Calu3 (cell line): ENCODE measurements at regions not wholly inside any gene's neighbourhood (a gene's known extent, or its start where the extent isn't known, plus 50 kb on each side); places are given as distances from the start of the nearest gene placed in this dataset.

Experiments
- BruUV-seq: library from RNA; stranded (reverse); fragments of 400-500 nt; replicated peaks from 2 replicates; lab custom pipeline; 2021; lab: Mats Ljungman, UMichigan
- CTCF ChIA-PET: fragments of 300-600 bp; sonication (Branson Sonifier 250); formaldehyde crosslinking; loops from one replicate; lab custom pipeline; 2022; ENCODE audit warnings: antibody characterized with exemption; lab: Charles Lee
- DNase-seq: peaks from one replicate; pipeline ENCODE4 v3.0.0; 2022
- H3K27ac Mint-ChIP-seq: one replicate; pipeline ENCODE4 v1.8.0; 2022; ENCODE audit warnings: mixed read lengths; ENCODE audit not compliant: unreplicated experiment
- H3K27me3 Mint-ChIP-seq: one replicate; pipeline ENCODE4 v1.8.0; 2022; ENCODE audit warnings: mixed read lengths; ENCODE audit not compliant: unreplicated experiment
- H3K36me3 Mint-ChIP-seq: one replicate; pipeline ENCODE4 v1.8.0; 2022; ENCODE audit warnings: mild to moderate bottlenecking, moderate library complexity, mixed read lengths; ENCODE audit not compliant: insufficient read depth, unreplicated experiment
- H3K4me1 Mint-ChIP-seq: one replicate; pipeline ENCODE4 v1.8.0; 2022; ENCODE audit warnings: mild to moderate bottlenecking, low read depth, mixed read lengths; ENCODE audit not compliant: unreplicated experiment
- H3K4me3 Mint-ChIP-seq: one replicate; pipeline ENCODE4 v1.8.0; 2022; ENCODE audit warnings: mild to moderate bottlenecking, low read depth, moderate library complexity, mixed read lengths; ENCODE audit not compliant: unreplicated experiment
- H3K9me3 Mint-ChIP-seq: one replicate; pipeline ENCODE4 v1.8.0; 2022; ENCODE audit warnings: low read depth, mixed read lengths; ENCODE audit not compliant: unreplicated experiment
- CTCF ChIP-seq: fragments of 200-600 bp; IDR thresholded peaks from one replicate; pipeline ENCODE4 v1.8.0; 2022; ENCODE audit warnings: antibody characterized with exemption; ENCODE audit not compliant: unreplicated experiment
- intact Hi-C: fragments of 100-400 bp; cut with micrococcal nuclease; formaldehyde crosslinking; loops from one replicate; pipeline ENCODE4 v1.10.0; 2022; ENCODE audit not compliant: unreplicated experiment

- CTCF ChIA-PET = no interaction called here
- Mint-ChIP-seq H3K9me3 (no peaks in the 10 kb centered on the region), H3K4me3 (no peak overlapping the region), H3K36me3 (no peaks in the 10 kb centered on the region), H3K27ac (no peak overlapping the region), H3K4me1 (no peaks in the 10 kb centered on the region), H3K27me3 (no peaks in the 10 kb centered on the region)
- no peak for TF ChIP-seq CTCF
- intact Hi-C loops = no loop called here
- BruUV-seq = no TSS peak
- no peak for DNase-seq
Measured at GRCh38 chr5:2267991-2268390, 385.3 kb upstream of the IRX4 start.

GRCh38 chr5:2266641-2267240 is 384.0 kb upstream of the IRX4 start:
- H3K27me3 Mint-ChIP-seq = no peaks in the 10 kb centered on the region
- intact Hi-C loops = no loop called here
- CTCF ChIA-PET = no interaction called here
- no peak for DNase-seq
- H3K9me3 Mint-ChIP-seq = peaks cover 2% of the 10 kb centered on the region
- H3K36me3 Mint-ChIP-seq = no peaks in the 10 kb centered on the region
- no peak overlapping the region for H3K4me3 Mint-ChIP-seq
- H3K27ac Mint-ChIP-seq = no peak overlapping the region
- BruUV-seq = no TSS peak
- TF ChIP-seq CTCF = no peak
- H3K4me1 Mint-ChIP-seq = no peaks in the 10 kb centered on the region

GRCh38 chr5:2265341-2265740 is 382.6 kb upstream of the IRX4 start:
- Mint-ChIP-seq H3K4me1 (no peaks in the 10 kb centered on the region), H3K36me3 (no peaks in the 10 kb centered on the region), H3K27ac (no peak overlapping the region), H3K4me3 (no peak overlapping the region), H3K27me3 (no peaks in the 10 kb centered on the region), H3K9me3 (peaks cover 2% of the 10 kb centered on the region)
- DNase-seq = no peak
- no peak for TF ChIP-seq CTCF
- BruUV-seq = no TSS peak
- intact Hi-C loops = no loop called here
- CTCF ChIA-PET = no interaction called here

GRCh38 chr5:2263763-2264162 is 381.0 kb upstream of the IRX4 start:
- H3K9me3 Mint-ChIP-seq = peaks cover 4% of the 10 kb centered on the region

More at GRCh38 chr5:2263763-2264162, 381.0 kb upstream of the IRX4 start:
- H3K27me3 Mint-ChIP-seq = no peaks in the 10 kb centered on the region
- no peak overlapping the region for H3K4me3 Mint-ChIP-seq
- CTCF ChIA-PET = no interaction called here
- no peak overlapping the region for H3K27ac Mint-ChIP-seq
- BruUV-seq = no TSS peak
- TF ChIP-seq CTCF = no peak
- H3K36me3 Mint-ChIP-seq = no peaks in the 10 kb centered on the region
- intact Hi-C loops = no loop called here
- DNase-seq = no peak
- no peaks in the 10 kb centered on the region for H3K4me1 Mint-ChIP-seq
